C4-2B (cell line): ENCODE measurements at regions not wholly inside any gene's neighbourhood (a gene's known extent, or its start where the extent isn't known, plus 50 kb on each side); places are given as distances from the start of the nearest gene placed in this dataset.

ENCODE experiments used
- H3K27ac ChIP-seq: fragments of 450-650 bp; 2 replicates; pipeline ENCODE4 v1.5.1; 2017
- CTCF ChIP-seq: fragments of 450-650 bp; conservative IDR thresholded peaks from 2 replicates; pipeline ENCODE4 v1.5.1; 2017; ENCODE audit warnings: mild to moderate bottlenecking
- ZFX ChIP-seq: fragments of 450-650 bp; IDR thresholded peaks from 2 replicates; pipeline ENCODE4 v1.6.1; 2017

GRCh38 chr11:115682101-115682500 is 177.9 kb upstream of the CADM1 start:
- H3K27ac ChIP-seq, result no peak overlapping the region
- TF ChIP-seq CTCF (no peak), ZFX (no peak)

- no peak for TF ChIP-seq ZFX
- no peak for TF ChIP-seq CTCF
- H3K27ac ChIP-seq, result no peak overlapping the region
Observed at GRCh38 chr11:115679945-115680344, 175.7 kb upstream of the CADM1 start.

- no peak overlapping the region for H3K27ac ChIP-seq
- TF ChIP-seq CTCF (peak; percentile 58), ZFX (no peak)
Observed at GRCh38 chr11:115678942-115679341, 174.7 kb upstream of the CADM1 start.

- H3K27ac ChIP-seq, result no peak overlapping the region
- TF ChIP-seq ZFX, result no peak
- no peak for TF ChIP-seq CTCF
Observed at GRCh38 chr11:115677190-115677589, 173.0 kb upstream of the CADM1 start.

- TF ChIP-seq CTCF (no peak), ZFX (no peak)
- no peak overlapping the region for H3K27ac ChIP-seq
Observed at GRCh38 chr11:115676768-115677167, 172.6 kb upstream of the CADM1 start.

GRCh38 chr11:115676206-115676605 is 172.0 kb upstream of the CADM1 start:
- no peak for TF ChIP-seq CTCF
- no peak for TF ChIP-seq ZFX
- no peak overlapping the region for H3K27ac ChIP-seq

- H3K27ac ChIP-seq, result no peak overlapping the region
- TF ChIP-seq CTCF (no peak), ZFX (no peak)
Observed at GRCh38 chr11:115674937-115675544, 170.8 kb upstream of the CADM1 start.
